Astrocyte of the cerebellum (primary cell): ENCODE measurements at regions not wholly inside any gene's neighbourhood (a gene's known extent, or its start where the extent isn't known, plus 50 kb on each side); places are given as distances from the start of the nearest gene placed in this dataset.

Source experiments
- DNase-seq: peaks from one replicate; pipeline ENCODE4 v3.0.0-alpha.2; 2011; ENCODE audit warnings: low read depth
- H3K4me3 ChIP-seq: 2 replicates; pipeline ENCODE4 v1.5.1; 2011; ENCODE audit warnings: mild to moderate bottlenecking, low read depth, low read length, moderate library complexity
- in situ Hi-C: cut with HindIII; loops from 2 replicates; pipeline ENCODE4 v1.10.0; 2017; ENCODE audit warnings: low sequenced_read_pairs
- TF ChIP-seq, protein P1 (sequence below): IDR thresholded peaks from 2 replicates; pipeline ENCODE4 v1.5.1; 2012; ENCODE audit warnings: low read length, low read depth, moderate library complexity, mild to moderate bottlenecking; ENCODE audit errors: missing control alignments

DNA sequence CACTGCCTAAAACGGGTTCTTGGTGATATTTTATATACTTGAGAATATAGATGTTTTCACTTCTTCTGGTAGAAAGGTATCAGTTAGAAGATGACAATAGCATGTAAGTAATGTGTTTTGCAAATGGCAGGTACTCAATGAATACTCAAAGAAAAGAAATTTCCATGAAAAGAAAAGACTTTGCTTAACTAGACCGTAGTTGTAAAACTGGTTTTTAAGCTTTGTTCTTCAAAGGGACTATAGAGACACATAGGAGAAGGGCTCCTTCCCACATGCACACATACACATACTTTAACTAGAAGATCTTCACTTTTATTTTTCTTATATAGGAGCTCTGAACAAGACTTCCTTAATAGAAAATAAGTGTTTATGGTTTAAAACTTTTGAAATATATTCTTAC is 215.3 kb upstream of the RND3 start:
- no peak overlapping the region for H3K4me3 ChIP-seq
- in situ Hi-C loops = no loop called here
- DNase-seq = no peak
- TF ChIP-seq, protein P1, sequence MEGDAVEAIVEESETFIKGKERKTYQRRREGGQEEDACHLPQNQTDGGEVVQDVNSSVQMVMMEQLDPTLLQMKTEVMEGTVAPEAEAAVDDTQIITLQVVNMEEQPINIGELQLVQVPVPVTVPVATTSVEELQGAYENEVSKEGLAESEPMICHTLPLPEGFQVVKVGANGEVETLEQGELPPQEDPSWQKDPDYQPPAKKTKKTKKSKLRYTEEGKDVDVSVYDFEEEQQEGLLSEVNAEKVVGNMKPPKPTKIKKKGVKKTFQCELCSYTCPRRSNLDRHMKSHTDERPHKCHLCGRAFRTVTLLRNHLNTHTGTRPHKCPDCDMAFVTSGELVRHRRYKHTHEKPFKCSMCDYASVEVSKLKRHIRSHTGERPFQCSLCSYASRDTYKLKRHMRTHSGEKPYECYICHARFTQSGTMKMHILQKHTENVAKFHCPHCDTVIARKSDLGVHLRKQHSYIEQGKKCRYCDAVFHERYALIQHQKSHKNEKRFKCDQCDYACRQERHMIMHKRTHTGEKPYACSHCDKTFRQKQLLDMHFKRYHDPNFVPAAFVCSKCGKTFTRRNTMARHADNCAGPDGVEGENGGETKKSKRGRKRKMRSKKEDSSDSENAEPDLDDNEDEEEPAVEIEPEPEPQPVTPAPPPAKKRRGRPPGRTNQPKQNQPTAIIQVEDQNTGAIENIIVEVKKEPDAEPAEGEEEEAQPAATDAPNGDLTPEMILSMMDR = no peak

DNA sequence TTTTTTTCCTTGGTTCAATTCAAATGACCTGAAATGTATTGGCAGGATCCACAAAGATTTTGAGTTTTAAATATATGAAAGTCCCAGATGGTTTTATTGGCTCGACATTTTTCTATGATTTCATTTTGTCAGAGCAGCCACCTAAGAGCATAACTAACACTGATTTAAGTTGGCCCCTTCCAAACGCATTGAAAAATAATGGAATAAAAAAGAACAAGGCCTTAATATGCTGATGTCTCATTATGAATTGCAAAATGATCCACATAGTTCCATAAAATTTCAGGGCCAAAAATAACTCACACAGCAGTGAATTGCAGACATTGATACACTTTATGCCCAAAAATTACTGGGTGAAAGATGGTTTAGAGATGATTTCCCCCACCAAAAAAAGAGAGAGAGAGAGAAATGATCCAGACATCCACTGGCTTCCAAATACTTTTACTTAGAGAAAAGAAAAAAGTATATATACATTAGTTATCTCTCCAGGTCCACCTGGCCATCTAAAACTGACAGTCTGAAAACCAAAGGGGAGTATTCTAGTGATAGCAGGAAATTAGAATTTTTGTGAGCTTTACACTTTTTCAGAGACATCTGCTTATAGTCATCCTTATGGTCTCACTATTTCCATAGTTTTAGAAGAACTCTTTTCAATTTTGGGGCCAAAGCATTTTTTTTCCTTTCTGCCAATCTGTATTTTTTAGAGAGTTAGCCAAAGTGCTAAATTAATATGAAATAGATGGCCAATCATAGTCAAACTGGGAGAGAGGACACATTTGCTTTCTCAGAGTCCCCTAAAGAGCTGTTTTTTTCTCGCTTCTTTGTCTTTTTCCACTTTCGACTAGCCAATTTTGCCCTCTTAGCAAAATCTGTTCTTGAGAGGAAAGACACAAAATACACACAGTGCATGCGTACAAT is 213.5 kb upstream of the RND3 start:
- TF ChIP-seq, protein P1 = no peak
- H3K4me3 ChIP-seq = no peak overlapping the region
- in situ Hi-C loops = no loop called here
- no peak for DNase-seq

DNA sequence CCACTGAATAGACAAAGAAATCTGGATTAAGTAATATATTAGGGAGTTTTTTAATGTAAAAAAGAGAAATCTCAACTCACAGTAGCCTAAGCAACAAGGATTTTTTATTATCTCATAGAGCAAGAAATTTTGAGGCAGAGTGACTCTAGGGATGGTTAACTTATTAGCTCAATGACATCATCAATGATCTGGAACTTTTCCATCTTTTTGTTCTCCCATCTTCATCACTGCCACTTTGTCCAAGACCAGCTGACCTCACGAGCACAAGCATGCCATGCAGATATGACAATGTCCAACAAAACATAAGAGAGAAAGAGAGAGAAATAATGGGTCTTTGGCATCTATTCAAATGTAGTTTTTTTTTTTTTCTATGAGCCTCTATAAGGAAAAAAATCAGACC is 211.8 kb upstream of the RND3 start:
- TF ChIP-seq, protein P1 = no peak
- no peak overlapping the region for H3K4me3 ChIP-seq
- DNase-seq = no peak
- in situ Hi-C loops = no loop called here

DNA sequence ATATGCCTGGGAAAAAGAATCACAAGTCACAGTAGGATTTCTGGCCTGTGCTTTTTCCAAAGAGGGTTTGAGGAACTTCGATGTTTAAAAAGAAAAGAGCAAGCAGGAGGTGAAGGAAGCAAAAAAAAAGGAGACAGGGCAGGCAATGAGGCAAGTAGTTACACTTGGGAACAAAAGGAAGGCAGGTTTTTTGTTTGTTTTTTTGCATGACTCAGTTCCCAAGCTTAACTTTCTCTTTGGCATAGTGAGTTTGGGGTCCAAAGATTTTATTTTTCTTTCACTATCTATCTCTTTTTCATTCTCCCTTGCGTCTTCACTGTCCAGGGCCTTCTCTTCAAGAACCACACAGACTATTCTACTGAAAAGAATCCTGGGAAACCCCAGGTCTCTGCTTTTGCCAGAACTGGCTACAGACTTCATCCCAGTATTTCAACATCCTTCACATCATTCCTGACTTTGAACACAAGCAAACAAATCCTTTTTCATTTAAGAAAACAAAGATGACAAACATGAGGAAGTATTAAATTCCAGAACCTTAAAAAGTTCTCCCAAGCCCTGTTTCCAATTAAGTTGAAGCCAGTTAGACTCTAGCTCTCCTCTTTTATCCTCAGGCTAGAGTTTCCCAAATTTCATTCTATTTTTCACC is 210.7 kb upstream of the RND3 start:
- no peak overlapping the region for H3K4me3 ChIP-seq
- in situ Hi-C loops = no loop called here
- TF ChIP-seq, protein P1 = no peak
- DNase-seq = no peak

DNA sequence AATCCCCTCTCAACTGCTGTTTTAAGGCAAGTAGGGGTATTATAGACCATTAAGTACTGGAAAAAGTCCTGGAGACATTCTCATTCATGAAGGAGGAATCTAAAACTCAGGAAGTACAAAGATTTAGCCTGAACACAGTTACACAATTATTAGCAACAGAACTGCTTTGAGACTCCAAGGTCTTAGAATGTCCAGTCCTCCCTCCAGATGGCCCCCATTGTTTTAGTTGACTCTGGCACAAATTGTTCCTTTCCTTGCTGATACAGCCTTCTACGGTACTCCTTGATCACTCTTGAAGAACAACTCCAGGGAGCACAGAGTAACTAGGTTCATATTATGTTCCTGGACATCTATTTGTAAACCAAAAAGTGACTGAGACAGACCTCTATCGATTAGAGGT is 210.1 kb upstream of the RND3 start:
- H3K4me3 ChIP-seq = no peak overlapping the region
- DNase-seq = no peak
- in situ Hi-C loops = no loop called here
- TF ChIP-seq, protein P1 = no peak

DNA sequence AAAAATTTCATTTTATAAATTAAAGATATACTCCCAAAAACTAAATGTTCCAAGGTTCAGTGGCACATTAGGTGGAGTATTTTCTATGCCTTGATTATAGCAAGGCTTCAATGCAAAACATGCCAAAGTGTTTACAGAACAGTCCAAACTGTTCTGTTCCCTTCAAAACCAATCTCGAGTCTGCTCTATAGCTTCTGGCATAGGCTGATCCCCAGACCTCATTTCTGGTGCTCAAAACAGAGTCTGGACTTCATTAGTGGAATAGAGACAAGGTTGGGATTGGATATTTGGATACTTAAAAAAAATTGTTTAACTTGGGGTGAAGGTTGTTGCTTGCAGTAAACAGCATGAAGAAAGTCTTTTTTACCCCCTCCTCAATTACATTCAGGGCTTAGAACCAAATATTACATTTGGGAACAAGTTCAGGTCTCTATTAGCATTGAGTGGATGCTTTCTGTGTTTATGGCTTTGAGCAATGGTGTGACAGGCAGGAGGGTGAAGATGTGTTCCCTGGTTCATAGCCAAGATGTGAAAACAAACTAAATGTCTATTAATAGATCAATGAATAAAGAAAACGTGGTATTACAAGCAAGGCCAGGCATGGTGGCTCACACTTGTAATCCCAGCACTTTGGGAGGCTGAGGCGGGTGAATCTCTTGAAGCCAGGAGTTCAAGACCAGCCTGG is 208.1 kb upstream of the RND3 start:
- in situ Hi-C loops = no loop called here
- TF ChIP-seq, protein P1 = no peak
- no peak for DNase-seq
- no peak overlapping the region for H3K4me3 ChIP-seq
